HCT116 (cell line): ENCODE measurements at regions not wholly inside any gene's neighbourhood (a gene's known extent, or its start where the extent isn't known, plus 50 kb on each side); places are given as distances from the start of the nearest gene placed in this dataset.
A peak's percentile ranks its signal among the peaks of the same experiment; 100 is the strongest.

Experiments
- ATAC-seq: fragments of 200-7000 bp; cut with Tn5 transposase; 2 replicates; pipeline ENCODE4 v1.9.1; 2020; ENCODE audit warnings: mild to moderate bottlenecking, moderate library complexity
- BruUV-seq: library from RNA; stranded (reverse); fragments of 400-500 nt; replicated peaks from 2 replicates; lab custom pipeline; 2021; lab: Mats Ljungman, UMichigan
- CTCF ChIA-PET: fragments of 300-600 bp; sonication (Branson Sonifier 250); formaldehyde crosslinking; loops from one replicate; lab custom pipeline; 2021; ENCODE audit warnings: antibody characterized with exemption; lab: Charles Lee
- POLR2A ChIA-PET: fragments of 300-600, 350-600 bp; sonication (Branson Sonifier 250); formaldehyde crosslinking; loops from one replicate; lab custom pipeline; 2021; ENCODE audit warnings: antibody characterized with exemption; lab: Charles Lee
- RAD21 ChIA-PET, 2 experiments: fragments of 300-600 bp; sonication (Branson Sonifier 250); formaldehyde crosslinking; loops; one replicate each; lab custom pipeline; 2023; ENCODE audit warnings: low total read pairs in 2 of 2; ENCODE audit not compliant: uncharacterized antibody in 2 of 2, unreplicated experiment in 2 of 2, low non-redundant PET in 1 of 2; lab: Charles Lee
- DNase-seq: peaks from one replicate; pipeline ENCODE4 v3.0.0-alpha.2; 2010; ENCODE audit warnings: low read depth, low spot score
- H2AFZ ChIP-seq: fragments of 200-600 bp; shearing (Covaris generic), sonication (generic); 2 replicates; pipeline ENCODE4 v1.6.1; 2017; ENCODE audit warnings: low read depth, mixed run types, mixed read lengths, antibody characterized with exemption, low read length; ENCODE audit not compliant: poor library complexity, severe bottlenecking
- H3K27ac ChIP-seq: 2 replicates; pipeline ENCODE4 v1.5.1; 2012; ENCODE audit warnings: low read depth, low read length
- H3K27me3 ChIP-seq: fragments of 200-600 bp; sonication (generic); 2 replicates; pipeline ENCODE4 v1.6.1; 2016; ENCODE audit warnings: mixed run types, low read length, mixed read lengths; ENCODE audit not compliant: insufficient read depth
- H3K36me3 ChIP-seq, 2 experiments: fragments of 200-500 bp in 1 of 2; fragments of 200-600 bp in 1 of 2; sonication (Bioruptor generic) in 1 of 2; sonication (generic) in 1 of 2; 2 replicates each; pipeline versions ENCODE4 v1.5.1 to v1.6.1; 2014 to 2016; ENCODE audit warnings: low read length in 2 of 2, inconsistent platforms in 1 of 2, mixed read lengths in 1 of 2, mixed run types in 1 of 2; ENCODE audit not compliant: insufficient read depth in 2 of 2, control insufficient read depth in 1 of 2
- H3K4me1 ChIP-seq, 2 experiments: fragments of 200-600 bp in 1 of 2; sonication (generic) in 1 of 2; 2 replicates each; pipeline versions ENCODE4 v1.5.1 to v1.6.1; 2012 to 2017; ENCODE audit warnings: low read length in 2 of 2, inconsistent platforms in 1 of 2, mild to moderate bottlenecking in 1 of 2, mixed read lengths in 1 of 2, mixed run types in 1 of 2, moderate library complexity in 1 of 2; ENCODE audit not compliant: insufficient read depth in 2 of 2, control insufficient read depth in 1 of 2
- H3K4me2 ChIP-seq: fragments of 200-600 bp; sonication (generic); 2 replicates; pipeline ENCODE4 v1.6.1; 2017; ENCODE audit warnings: mixed run types, low read length, mixed read lengths
- H3K4me3 ChIP-seq, 2 experiments: fragments of 200-600 bp in 1 of 2; sonication (generic) in 1 of 2; replicated peaks in 1 of 2; 2 replicates each; pipeline ENCODE4 v1.5.1; 2011 to 2016; ENCODE audit warnings: low read length in 2 of 2, control low read depth in 1 of 2, low read depth in 1 of 2, mild to moderate bottlenecking in 1 of 2, mixed read lengths in 1 of 2, mixed run types in 1 of 2
- H3K79me2 ChIP-seq: fragments of 200-600 bp; sonication (generic); 2 replicates; pipeline ENCODE4 v1.6.1; 2017; ENCODE audit warnings: mild to moderate bottlenecking, mixed run types, low read length, moderate library complexity, mixed read lengths; ENCODE audit not compliant: insufficient read depth
- H3K9ac ChIP-seq: fragments of 200-600 bp; sonication (generic); 2 replicates; pipeline ENCODE4 v1.6.1; 2016; ENCODE audit warnings: low read length, mixed read lengths
- H3K9me2 ChIP-seq: fragments of 200-600 bp; sonication (generic), shearing (Covaris generic); 2 replicates; pipeline ENCODE4 v1.6.1; 2017; ENCODE audit warnings: mixed run types, mild to moderate bottlenecking, moderate library complexity; ENCODE audit not compliant: insufficient read depth
- H3K9me3 ChIP-seq, 2 experiments: fragments of 200-500 bp in 1 of 2; fragments of 200-600 bp in 1 of 2; sonication (Bioruptor generic) in 1 of 2; sonication (generic) in 1 of 2; 2 replicates each; pipeline ENCODE4 v1.6.1; 2014 to 2017; ENCODE audit warnings: low read length in 2 of 2, mixed read lengths in 2 of 2, inconsistent platforms in 1 of 2, low read depth in 1 of 2, mild to moderate bottlenecking in 1 of 2, mixed run types in 1 of 2, moderate library complexity in 1 of 2; ENCODE audit not compliant: control insufficient read depth in 1 of 2, insufficient read depth in 1 of 2
- H4K20me1 ChIP-seq: fragments of 200-600 bp; sonication (generic), shearing (Covaris generic); 2 replicates; pipeline ENCODE4 v1.6.1; 2017; ENCODE audit warnings: mixed run types, mild to moderate bottlenecking, moderate library complexity; ENCODE audit not compliant: insufficient read depth
- CBX3 ChIP-seq: IDR thresholded peaks from 2 replicates; pipeline ENCODE4 v1.6.1; 2012; ENCODE audit warnings: low read depth
- FOSL1 ChIP-seq: IDR thresholded peaks from 2 replicates; pipeline ENCODE4 v1.6.1; 2012; ENCODE audit warnings: low read depth
- RAD21 ChIP-seq: IDR thresholded peaks from 2 replicates; pipeline ENCODE4 v1.6.1; 2012; ENCODE audit warnings: low read depth, mild to moderate bottlenecking
- intact Hi-C: fragments of 100-400 bp; cut with micrococcal nuclease; formaldehyde crosslinking; loops from 2 replicates; pipeline ENCODE4 v1.10.0; 2022
- TF ChIP-seq, protein P1 (sequence below), 3 experiments: fragments of 200-600 bp in 1 of 3; sonication (generic) in 1 of 3; IDR thresholded peaks in 2 of 3; conservative IDR thresholded peaks in 1 of 3; 2 replicates each; pipeline ENCODE4 v1.5.1; 2012 to 2017; ENCODE audit warnings: low read depth in 2 of 3, low read length in 2 of 3, antibody characterized with exemption in 1 of 3, borderline replicate concordance in 1 of 3, control low read depth in 1 of 3, mild to moderate bottlenecking in 1 of 3, mixed read lengths in 1 of 3, mixed run types in 1 of 3, moderate library complexity in 1 of 3; ENCODE audit not compliant: insufficient read depth in 1 of 3

- TF ChIP-seq, protein P1, sequence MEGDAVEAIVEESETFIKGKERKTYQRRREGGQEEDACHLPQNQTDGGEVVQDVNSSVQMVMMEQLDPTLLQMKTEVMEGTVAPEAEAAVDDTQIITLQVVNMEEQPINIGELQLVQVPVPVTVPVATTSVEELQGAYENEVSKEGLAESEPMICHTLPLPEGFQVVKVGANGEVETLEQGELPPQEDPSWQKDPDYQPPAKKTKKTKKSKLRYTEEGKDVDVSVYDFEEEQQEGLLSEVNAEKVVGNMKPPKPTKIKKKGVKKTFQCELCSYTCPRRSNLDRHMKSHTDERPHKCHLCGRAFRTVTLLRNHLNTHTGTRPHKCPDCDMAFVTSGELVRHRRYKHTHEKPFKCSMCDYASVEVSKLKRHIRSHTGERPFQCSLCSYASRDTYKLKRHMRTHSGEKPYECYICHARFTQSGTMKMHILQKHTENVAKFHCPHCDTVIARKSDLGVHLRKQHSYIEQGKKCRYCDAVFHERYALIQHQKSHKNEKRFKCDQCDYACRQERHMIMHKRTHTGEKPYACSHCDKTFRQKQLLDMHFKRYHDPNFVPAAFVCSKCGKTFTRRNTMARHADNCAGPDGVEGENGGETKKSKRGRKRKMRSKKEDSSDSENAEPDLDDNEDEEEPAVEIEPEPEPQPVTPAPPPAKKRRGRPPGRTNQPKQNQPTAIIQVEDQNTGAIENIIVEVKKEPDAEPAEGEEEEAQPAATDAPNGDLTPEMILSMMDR (IDR thresholded peaks at IDR 0.05 in 2 of 3, conservative IDR thresholded peaks at IDR 0.05 in 1 of 3; ENCODE audit: borderline replicate concordance in 1 of 3, insufficient read depth in 1 of 3, low read depth in 2 of 3, low read length in 2 of 3): no peak
- no peak for TF ChIP-seq CBX3
Measured at GRCh38 chr17:65456368-65457151, 104.9 kb downstream of the AXIN2 start (continued).

DNA sequence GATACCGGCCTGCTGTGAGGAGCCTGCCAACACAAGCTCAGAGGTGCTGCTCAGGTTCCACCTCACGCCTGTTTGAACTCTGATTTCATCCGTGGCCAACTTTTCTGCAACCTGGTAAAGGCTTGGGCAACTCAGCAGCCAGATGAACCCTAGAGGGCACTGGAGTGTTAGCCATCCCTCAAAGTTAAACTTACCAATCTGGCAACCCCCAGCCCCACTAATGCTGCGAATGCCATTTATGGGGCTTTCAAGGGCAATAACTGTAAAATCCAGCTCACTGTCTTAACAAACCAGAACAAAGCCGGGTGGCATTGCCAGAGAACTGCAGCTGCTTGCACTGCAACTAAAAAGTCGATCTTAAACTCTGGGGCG lies 105.5 kb downstream of the AXIN2 start:
- Histone ChIP-seq H3K79me2 (no peaks in the 10 kb centered on the region), H3K36me3 (no peaks in the 10 kb centered on the region), H3K9me3 (no peaks in the 10 kb centered on the region), H3K9ac (no peak overlapping the region), H4K20me1 (no peaks in the 10 kb centered on the region), H2AFZ (no peak overlapping the region), H3K4me2 (no peak overlapping the region), H3K4me3 (no peak overlapping the region), H3K27ac (no peak overlapping the region), H3K4me1 (peaks cover 0 to 11% of the 10 kb centered on the region in 2 experiments; a peak in 1 of 4 replicates), H3K9me2 (no peaks in the 10 kb centered on the region), H3K27me3 (no peaks in the 10 kb centered on the region)
- ATAC-seq: peak; percentile 64
- ChIA-PET POLR2A (no interaction called here), RAD21 (interaction anchor here in 1 of 2 experiments (0.6 kb wide), 1 partner anchor 103 kb away, joined by 5 read pairs; no protein-coding TSS in a partner anchor), CTCF (interaction anchor here (1.1 to 1.2 kb wide), 3 partner anchors 10 to 531 kb away, joined by 3 to 4 read pairs (median 3); no protein-coding TSS in a partner anchor)
- no peak for DNase-seq
- BruUV-seq: no TSS peak
- TF ChIP-seq, protein P1 (IDR thresholded peaks at IDR 0.05 in 2 of 3, conservative IDR thresholded peaks at IDR 0.05 in 1 of 3; ENCODE audit: borderline replicate concordance in 1 of 3, insufficient read depth in 1 of 3, low read depth in 2 of 3, low read length in 2 of 3): peak; percentile 28 to 37 (median 36); a peak in 3 of 6 replicates
- TF ChIP-seq FOSL1 (no peak), RAD21 (peak; percentile 72)
- intact Hi-C loops: no loop called here
